ENCODE measurements at regions not wholly inside any gene's neighbourhood (a gene's known extent, or its start where the extent isn't known, plus 50 kb on each side); places are given as distances from the start of the nearest gene placed in this dataset.

DNA sequence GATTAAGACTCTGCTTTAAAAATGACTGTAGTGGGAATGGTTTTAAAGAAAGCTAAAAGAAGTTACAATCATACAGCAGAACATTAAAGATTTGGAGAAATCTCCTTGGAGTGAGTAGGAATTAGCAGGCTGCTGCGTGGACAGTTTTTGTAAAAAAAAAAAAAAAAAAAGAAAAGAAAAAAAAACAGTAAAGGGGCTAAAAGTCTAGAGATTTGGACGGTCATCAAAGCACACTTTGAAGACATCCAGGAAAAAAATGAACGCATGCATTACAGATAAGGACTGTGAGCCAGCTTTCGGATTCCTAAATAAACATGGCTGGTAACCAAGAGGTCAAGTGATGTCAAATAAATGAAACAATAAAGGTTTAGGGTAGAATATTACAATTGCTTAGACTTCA is 1700.6 kb downstream of the PCDH9 start:
- CTCF ChIA-PET, result no interaction called here
- TF ChIP-seq CTCF (IDR thresholded peaks at IDR 0.05; ENCODE audit: insufficient read depth, low read length, missing control alignments), result no peak
- DNase-seq (ENCODE audit: low read depth, low spot score), result no peak
- POLR2A ChIA-PET, result no interaction called here
- no peak overlapping the region for H3K4me3 ChIP-seq (ENCODE audit: low read depth, low read length)

DNA sequence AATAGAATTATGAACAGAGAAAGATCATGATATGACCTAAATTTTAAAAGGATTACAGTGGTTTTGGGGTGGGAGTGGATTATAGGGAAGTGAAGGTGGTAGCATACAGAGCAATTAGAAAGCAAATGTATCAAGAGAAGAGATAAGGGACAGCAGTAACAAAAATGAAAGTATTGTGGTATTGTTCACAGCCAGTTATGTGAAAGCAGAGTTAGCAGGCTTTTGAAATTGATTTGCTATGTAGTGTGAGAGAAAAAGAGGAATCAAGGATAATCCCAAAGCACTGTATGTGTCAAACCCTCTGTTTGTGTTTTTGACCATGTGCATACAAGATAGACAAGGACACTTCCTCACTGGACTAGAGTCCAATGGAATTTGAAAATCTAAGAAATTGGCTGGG is 1721.4 kb downstream of the PCDH9 start:
- TF ChIP-seq CTCF (IDR thresholded peaks at IDR 0.05; ENCODE audit: insufficient read depth, low read length, missing control alignments), result no peak
- no peak overlapping the region for H3K4me3 ChIP-seq (ENCODE audit: low read depth, low read length)
- no peak for DNase-seq (ENCODE audit: low read depth, low spot score)
- CTCF ChIA-PET, result no interaction called here
- POLR2A ChIA-PET, result no interaction called here

GRCh38 chr13:65508338-65508737 is 1721.8 kb downstream of the PCDH9 start:
- TF ChIP-seq CTCF (IDR thresholded peaks at IDR 0.05; ENCODE audit: insufficient read depth, low read length, missing control alignments), result no peak
- ChIA-PET CTCF (no interaction called here), POLR2A (no interaction called here)
- DNase-seq (ENCODE audit: low read depth, low spot score), result no peak
- no peak overlapping the region for H3K4me3 ChIP-seq (ENCODE audit: low read depth, low read length)

DNA sequence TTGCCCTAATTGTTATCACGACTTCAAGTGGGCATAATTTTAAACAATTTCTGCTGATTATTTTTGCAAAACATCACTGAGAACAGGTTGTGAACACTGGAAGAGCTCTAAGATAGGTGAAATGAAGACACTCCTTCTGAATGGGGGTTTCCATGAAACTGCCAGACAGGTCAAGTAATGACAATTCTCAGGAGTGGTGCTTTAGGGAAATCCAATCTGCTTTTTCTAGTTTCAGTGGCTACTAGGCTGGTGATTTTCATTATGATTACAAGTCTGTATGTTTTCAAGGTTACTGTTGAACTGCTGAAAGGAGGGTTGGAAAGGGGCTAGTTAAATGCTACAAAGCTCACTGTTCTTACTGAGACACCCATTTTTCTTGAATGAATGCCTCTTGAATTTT is 1724.2 kb downstream of the PCDH9 start:
- TF ChIP-seq CTCF (IDR thresholded peaks at IDR 0.05; ENCODE audit: insufficient read depth, low read length, missing control alignments), result no peak
- no peak for DNase-seq (ENCODE audit: low read depth, low spot score)
- POLR2A ChIA-PET, result no interaction called here
- CTCF ChIA-PET, result no interaction called here
- H3K4me3 ChIP-seq (ENCODE audit: low read depth, low read length), result no peak overlapping the region

DNA sequence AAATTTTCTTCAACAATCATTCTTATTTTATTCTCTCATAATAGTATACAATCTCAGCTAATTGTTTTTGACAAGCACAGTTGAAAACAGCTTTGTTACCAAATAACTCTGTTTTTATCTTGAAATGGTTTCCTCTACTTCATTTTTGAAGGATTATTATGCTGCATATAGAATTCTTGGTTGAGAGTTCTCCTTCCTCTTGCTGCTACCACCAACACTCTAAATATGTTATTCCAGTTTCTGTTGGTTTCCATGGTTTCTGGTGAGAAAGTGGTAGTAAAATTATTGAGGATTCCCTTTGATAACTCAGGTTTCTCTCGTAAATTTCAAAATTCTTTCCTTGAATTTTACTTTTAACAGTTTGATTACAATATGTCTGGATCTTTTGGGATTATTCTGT is 1725.9 kb downstream of the PCDH9 start:
- DNase-seq (ENCODE audit: low read depth, low spot score), result no peak
- TF ChIP-seq CTCF (IDR thresholded peaks at IDR 0.05; ENCODE audit: insufficient read depth, low read length, missing control alignments), result no peak
- POLR2A ChIA-PET, result no interaction called here
- H3K4me3 ChIP-seq (ENCODE audit: low read depth, low read length), result no peak overlapping the region
- CTCF ChIA-PET, result no interaction called here

- no peak for TF ChIP-seq CTCF (IDR thresholded peaks at IDR 0.05; ENCODE audit: insufficient read depth, low read length, missing control alignments)
- no peak for DNase-seq (ENCODE audit: low read depth, low spot score)
- CTCF ChIA-PET, result no interaction called here
- H3K4me3 ChIP-seq (ENCODE audit: low read depth, low read length), result no peak overlapping the region
- POLR2A ChIA-PET, result no interaction called here
Measured at GRCh38 chr13:65500481-65500880, 1729.7 kb downstream of the PCDH9 start.
